WTC11 (cell line): ENCODE measurements at regions not wholly inside any gene's neighbourhood (a gene's known extent, or its start where the extent isn't known, plus 50 kb on each side); places are given as distances from the start of the nearest gene placed in this dataset.

Source experiments
- CBFB ChIP-seq: sonication (generic); formaldehyde crosslinking; IDR thresholded peaks from 2 replicates; pipeline ENCODE4 v1.8.1; 2022; ENCODE audit warnings: mild to moderate bottlenecking, low read depth, missing genetic modification reagents
- E2F1 ChIP-seq: sonication (generic); formaldehyde crosslinking; IDR thresholded peaks from 2 replicates; pipeline ENCODE4 v1.8.0; 2022; ENCODE audit warnings: mild to moderate bottlenecking, missing genetic modification reagents
- ETV6 ChIP-seq: sonication (generic); formaldehyde crosslinking; IDR thresholded peaks from 2 replicates; pipeline ENCODE4 v1.8.1; 2022; ENCODE audit warnings: mild to moderate bottlenecking, missing genetic modification reagents
- FOXJ3 ChIP-seq: sonication (generic); formaldehyde crosslinking; IDR thresholded peaks from 2 replicates; pipeline ENCODE4 v1.9.0; 2021; ENCODE audit warnings: missing genetic modification reagents, mild to moderate bottlenecking, borderline replicate concordance
- GABPB1 ChIP-seq: sonication (generic); formaldehyde crosslinking; IDR thresholded peaks from 2 replicates; pipeline ENCODE4 v1.8.1; 2023; ENCODE audit warnings: mild to moderate bottlenecking, missing genetic modification reagents
- IRF1 ChIP-seq: sonication (generic); formaldehyde crosslinking; IDR thresholded peaks from 2 replicates; pipeline ENCODE4 v1.8.0; 2023; ENCODE audit warnings: missing genetic modification reagents
- SMAD3 ChIP-seq: sonication (generic); formaldehyde crosslinking; IDR thresholded peaks from 2 replicates; pipeline ENCODE4 v1.8.0; 2022; ENCODE audit warnings: missing genetic modification reagents, mild to moderate bottlenecking, borderline replicate concordance
- ZNF281 ChIP-seq: sonication (generic); formaldehyde crosslinking; IDR thresholded peaks from 2 replicates; pipeline ENCODE4 v1.8.0; 2023; ENCODE audit warnings: mild to moderate bottlenecking, missing genetic modification reagents
- ZNF425 ChIP-seq: fragments of 250-450 bp; sonication (Bioruptor Pico); conservative IDR thresholded peaks from 2 replicates; pipeline ENCODE4 v1.9.0; 2021; ENCODE audit warnings: mild to moderate bottlenecking
- ZNF512 ChIP-seq: sonication (generic); formaldehyde crosslinking; IDR thresholded peaks from 2 replicates; pipeline ENCODE4 v1.8.1; 2022; ENCODE audit warnings: missing genetic modification reagents, borderline replicate concordance
- TF ChIP-seq, protein P1 (sequence below): sonication (generic); formaldehyde crosslinking; IDR thresholded peaks from 2 replicates; pipeline ENCODE4 v1.8.1; 2023; ENCODE audit warnings: mild to moderate bottlenecking, missing genetic modification reagents, borderline replicate concordance
- TF ChIP-seq, protein P2 (sequence below): sonication (generic); formaldehyde crosslinking; IDR thresholded peaks from 2 replicates; pipeline ENCODE4 v1.8.1; 2023; ENCODE audit warnings: mild to moderate bottlenecking, moderate library complexity, missing genetic modification reagents
- TF ChIP-seq, protein P3 (sequence below): sonication (generic); formaldehyde crosslinking; conservative IDR thresholded peaks from 2 replicates; pipeline ENCODE4 v1.8.1; 2023; ENCODE audit warnings: mild to moderate bottlenecking, low read depth, missing genetic modification reagents, moderate library complexity

DNA sequence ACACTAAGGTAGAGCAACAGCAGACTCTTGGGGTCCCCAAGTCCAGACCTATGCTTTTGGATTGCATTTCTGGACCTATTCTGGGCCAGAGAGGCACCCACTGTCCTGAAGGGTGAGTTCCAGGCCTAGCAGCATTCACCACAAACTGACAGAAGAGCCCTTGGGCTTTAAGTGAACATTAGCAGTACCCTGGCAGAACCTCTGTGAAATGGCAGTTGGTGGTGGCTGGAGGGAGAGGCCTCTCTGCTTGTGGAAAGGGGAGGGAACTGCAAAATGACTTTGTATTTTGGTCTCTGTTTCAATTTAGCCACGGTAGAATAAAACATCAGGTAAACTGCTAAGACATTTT, 1211.9 kb downstream of the PCDH18 start (continued):
- TF ChIP-seq, protein P1, sequence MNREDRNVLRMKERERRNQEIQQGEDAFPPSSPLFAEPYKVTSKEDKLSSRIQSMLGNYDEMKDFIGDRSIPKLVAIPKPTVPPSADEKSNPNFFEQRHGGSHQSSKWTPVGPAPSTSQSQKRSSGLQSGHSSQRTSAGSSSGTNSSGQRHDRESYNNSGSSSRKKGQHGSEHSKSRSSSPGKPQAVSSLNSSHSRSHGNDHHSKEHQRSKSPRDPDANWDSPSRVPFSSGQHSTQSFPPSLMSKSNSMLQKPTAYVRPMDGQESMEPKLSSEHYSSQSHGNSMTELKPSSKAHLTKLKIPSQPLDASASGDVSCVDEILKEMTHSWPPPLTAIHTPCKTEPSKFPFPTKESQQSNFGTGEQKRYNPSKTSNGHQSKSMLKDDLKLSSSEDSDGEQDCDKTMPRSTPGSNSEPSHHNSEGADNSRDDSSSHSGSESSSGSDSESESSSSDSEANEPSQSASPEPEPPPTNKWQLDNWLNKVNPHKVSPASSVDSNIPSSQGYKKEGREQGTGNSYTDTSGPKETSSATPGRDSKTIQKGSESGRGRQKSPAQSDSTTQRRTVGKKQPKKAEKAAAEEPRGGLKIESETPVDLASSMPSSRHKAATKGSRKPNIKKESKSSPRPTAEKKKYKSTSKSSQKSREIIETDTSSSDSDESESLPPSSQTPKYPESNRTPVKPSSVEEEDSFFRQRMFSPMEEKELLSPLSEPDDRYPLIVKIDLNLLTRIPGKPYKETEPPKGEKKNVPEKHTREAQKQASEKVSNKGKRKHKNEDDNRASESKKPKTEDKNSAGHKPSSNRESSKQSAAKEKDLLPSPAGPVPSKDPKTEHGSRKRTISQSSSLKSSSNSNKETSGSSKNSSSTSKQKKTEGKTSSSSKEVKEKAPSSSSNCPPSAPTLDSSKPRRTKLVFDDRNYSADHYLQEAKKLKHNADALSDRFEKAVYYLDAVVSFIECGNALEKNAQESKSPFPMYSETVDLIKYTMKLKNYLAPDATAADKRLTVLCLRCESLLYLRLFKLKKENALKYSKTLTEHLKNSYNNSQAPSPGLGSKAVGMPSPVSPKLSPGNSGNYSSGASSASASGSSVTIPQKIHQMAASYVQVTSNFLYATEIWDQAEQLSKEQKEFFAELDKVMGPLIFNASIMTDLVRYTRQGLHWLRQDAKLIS = no peak
- TF ChIP-seq SMAD3 = no peak
- no peak for TF ChIP-seq CBFB
- no peak for TF ChIP-seq ZNF512 (CRISPR knock-in tag)
- no peak for TF ChIP-seq GABPB1 (CRISPR knock-in tag)
- TF ChIP-seq, protein P2, sequence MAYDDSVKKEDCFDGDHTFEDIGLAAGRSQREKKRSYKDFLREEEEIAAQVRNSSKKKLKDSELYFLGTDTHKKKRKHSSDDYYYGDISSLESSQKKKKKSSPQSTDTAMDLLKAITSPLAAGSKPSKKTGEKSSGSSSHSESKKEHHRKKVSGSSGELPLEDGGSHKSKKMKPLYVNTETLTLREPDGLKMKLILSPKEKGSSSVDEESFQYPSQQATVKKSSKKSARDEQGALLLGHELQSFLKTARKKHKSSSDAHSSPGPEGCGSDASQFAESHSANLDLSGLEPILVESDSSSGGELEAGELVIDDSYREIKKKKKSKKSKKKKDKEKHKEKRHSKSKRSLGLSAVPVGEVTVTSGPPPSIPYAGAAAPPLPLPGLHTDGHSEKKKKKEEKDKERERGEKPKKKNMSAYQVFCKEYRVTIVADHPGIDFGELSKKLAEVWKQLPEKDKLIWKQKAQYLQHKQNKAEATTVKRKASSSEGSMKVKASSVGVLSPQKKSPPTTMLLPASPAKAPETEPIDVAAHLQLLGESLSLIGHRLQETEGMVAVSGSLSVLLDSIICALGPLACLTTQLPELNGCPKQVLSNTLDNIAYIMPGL (CRISPR knock-in tag) = no peak
- no peak for TF ChIP-seq ZNF281 (CRISPR knock-in tag)
- no peak for TF ChIP-seq FOXJ3 (CRISPR knock-in tag)
- TF ChIP-seq E2F1 (CRISPR knock-in tag) = no peak
- no peak for TF ChIP-seq ETV6 (CRISPR knock-in tag)
- no peak for TF ChIP-seq IRF1 (CRISPR knock-in tag)
- TF ChIP-seq, protein P3, sequence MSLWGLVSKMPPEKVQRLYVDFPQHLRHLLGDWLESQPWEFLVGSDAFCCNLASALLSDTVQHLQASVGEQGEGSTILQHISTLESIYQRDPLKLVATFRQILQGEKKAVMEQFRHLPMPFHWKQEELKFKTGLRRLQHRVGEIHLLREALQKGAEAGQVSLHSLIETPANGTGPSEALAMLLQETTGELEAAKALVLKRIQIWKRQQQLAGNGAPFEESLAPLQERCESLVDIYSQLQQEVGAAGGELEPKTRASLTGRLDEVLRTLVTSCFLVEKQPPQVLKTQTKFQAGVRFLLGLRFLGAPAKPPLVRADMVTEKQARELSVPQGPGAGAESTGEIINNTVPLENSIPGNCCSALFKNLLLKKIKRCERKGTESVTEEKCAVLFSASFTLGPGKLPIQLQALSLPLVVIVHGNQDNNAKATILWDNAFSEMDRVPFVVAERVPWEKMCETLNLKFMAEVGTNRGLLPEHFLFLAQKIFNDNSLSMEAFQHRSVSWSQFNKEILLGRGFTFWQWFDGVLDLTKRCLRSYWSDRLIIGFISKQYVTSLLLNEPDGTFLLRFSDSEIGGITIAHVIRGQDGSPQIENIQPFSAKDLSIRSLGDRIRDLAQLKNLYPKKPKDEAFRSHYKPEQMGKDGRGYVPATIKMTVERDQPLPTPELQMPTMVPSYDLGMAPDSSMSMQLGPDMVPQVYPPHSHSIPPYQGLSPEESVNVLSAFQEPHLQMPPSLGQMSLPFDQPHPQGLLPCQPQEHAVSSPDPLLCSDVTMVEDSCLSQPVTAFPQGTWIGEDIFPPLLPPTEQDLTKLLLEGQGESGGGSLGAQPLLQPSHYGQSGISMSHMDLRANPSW (CRISPR knock-in tag) = no peak
- TF ChIP-seq ZNF425 (CRISPR knock-in tag) = no peak
